Gastroesophageal sphincter (tissue), 4 donors: ENCODE measurements at regions not wholly inside any gene's neighbourhood (a gene's known extent, or its start where the extent isn't known, plus 50 kb on each side); places are given as distances from the start of the nearest gene placed in this dataset.

Source experiments
- ATAC-seq: fragments of 150-250 bp; one replicate; pipeline ENCODE4 v1.9.1; 2016; ENCODE audit warnings: mild to moderate bottlenecking, moderate library complexity
- H3K27ac ChIP-seq, 4 donors: fragments of 200-600 bp; sonication (generic) in 3 of 4; 1 replicate in 3 of 4; 2 replicates in 1 of 4; pipeline ENCODE4 v1.5.1; 2016 to 2019
- H3K27me3 ChIP-seq: fragments of 200-600 bp; sonication (generic); one replicate; pipeline ENCODE4 v1.5.1; 2019
- H3K36me3 ChIP-seq, 2 donors: fragments of 200-600 bp; sonication (generic); one replicate each; pipeline ENCODE4 v1.5.1; 2019; ENCODE audit warnings: control low read depth in 1 of 2
- H3K4me1 ChIP-seq, 3 donors: fragments of 200-600 bp; sonication (generic); 1 replicate in 2 of 3; 2 replicates in 1 of 3; pipeline ENCODE4 v1.5.1; 2016 to 2019; ENCODE audit warnings: control low read depth in 2 of 3
- H3K4me3 ChIP-seq, 2 donors: fragments of 200-600 bp; sonication (generic); one replicate each; pipeline ENCODE4 v1.5.1; 2019; ENCODE audit warnings: mild to moderate bottlenecking in 1 of 2, moderate library complexity in 1 of 2
- H3K9me3 ChIP-seq, 3 donors: fragments of 200-600 bp; sonication (generic); one replicate each; pipeline ENCODE4 v1.5.1; 2017 to 2019; ENCODE audit warnings: control low read depth in 2 of 3
- CTCF ChIP-seq, 4 experiments: fragments of 200-600 bp in 2 of 4; fragments of 450-650 bp in 2 of 4; sonication (generic) in 1 of 4; IDR thresholded peaks; one replicate each; pipeline ENCODE4 v1.5.1; 2017 to 2019; ENCODE audit warnings: antibody characterized with exemption in 4 of 4, mild to moderate bottlenecking in 2 of 4, moderate library complexity in 2 of 4
- EP300 ChIP-seq: sonication (generic); formaldehyde crosslinking; IDR thresholded peaks from one replicate; pipeline ENCODE4 v1.6.1; 2017; ENCODE audit warnings: antibody characterized with exemption, mild to moderate bottlenecking
- POLR2A ChIP-seq, 2 donors: fragments of 450-650 bp; IDR thresholded peaks; one replicate each; pipeline ENCODE4 v1.6.1; 2017; ENCODE audit warnings: antibody characterized with exemption in 2 of 2, mild to moderate bottlenecking in 2 of 2, moderate library complexity in 1 of 2
- POLR2AphosphoS5 ChIP-seq: sonication (generic); formaldehyde crosslinking; IDR thresholded peaks from one replicate; pipeline ENCODE4 v1.6.1; 2017; ENCODE audit warnings: antibody characterized with exemption
- WGBS, 2 donors: methylation state at CpG; one replicate each; pipeline ENCODE4 v1.1.5; 2018; ENCODE audit warnings: low coverage in 1 of 2; 5-methylcytosine and 5-hydroxymethylcytosine counted together

GRCh38 chr14:106679776-106680175, 1153.4 kb downstream of the TMEM121 start:
- Histone ChIP-seq H3K36me3 (no peaks in the 10 kb centered on the region), H3K27me3 (peaks cover 48% of the 10 kb centered on the region), H3K4me1 (no peaks in the 10 kb centered on the region), H3K27ac (no peak overlapping the region), H3K9me3 (no peaks in the 10 kb centered on the region), H3K4me3 (no peak overlapping the region)
- 49 to 56% methylated on average over 5 of the region's 5 CpGs for WGBS, 2 donors
- no peak for ATAC-seq
- TF ChIP-seq EP300 (no peak), CTCF (IDR thresholded peaks at IDR 0.05) (no peak), POLR2AphosphoS5 (no peak), POLR2A (IDR thresholded peaks at IDR 0.05) (no peak)

GRCh38 chr14:106681161-106681560, 1154.8 kb downstream of the TMEM121 start:
- H3K9me3 ChIP-seq, result no peaks in the 10 kb centered on the region
- H3K36me3 ChIP-seq, result no peaks in the 10 kb centered on the region
- H3K27ac ChIP-seq, result no peak overlapping the region
- TF ChIP-seq POLR2A (IDR thresholded peaks at IDR 0.05) (no peak), EP300 (no peak), CTCF (IDR thresholded peaks at IDR 0.05) (no peak), POLR2AphosphoS5 (no peak)
- no peak overlapping the region for H3K4me3 ChIP-seq
- H3K27me3 ChIP-seq, result peaks cover 47% of the 10 kb centered on the region
- H3K4me1 ChIP-seq, result no peaks in the 10 kb centered on the region
- 73% methylated on average over 5 to 8 of the region's 8 CpGs for WGBS, 2 donors
- no peak for ATAC-seq

DNA sequence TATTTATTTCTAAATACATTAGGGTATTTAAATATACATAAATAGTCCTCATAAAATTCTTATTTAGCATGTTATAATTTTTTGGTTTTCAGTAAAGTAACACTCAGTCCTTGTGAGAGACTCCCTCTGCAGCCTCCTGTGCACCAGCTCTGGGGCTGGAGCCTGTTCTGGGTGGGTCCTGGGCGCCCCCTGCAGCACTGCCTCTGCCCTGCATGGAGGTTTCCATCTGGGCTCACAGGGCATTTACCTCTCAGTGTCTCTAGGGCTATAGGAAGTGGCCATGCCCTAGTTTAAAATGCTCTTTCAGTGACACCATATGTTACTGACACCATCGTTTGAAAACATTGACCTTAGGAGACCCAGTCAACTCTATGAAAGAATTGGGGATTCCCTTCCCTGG, 1155.2 kb downstream of the TMEM121 start:
- H3K36me3 ChIP-seq, result no peaks in the 10 kb centered on the region
- no peak overlapping the region for H3K27ac ChIP-seq
- TF ChIP-seq POLR2A (IDR thresholded peaks at IDR 0.05) (no peak), POLR2AphosphoS5 (no peak), CTCF (IDR thresholded peaks at IDR 0.05) (no peak), EP300 (no peak)
- H3K4me3 ChIP-seq, result no peak overlapping the region
- no peaks in the 10 kb centered on the region for H3K9me3 ChIP-seq
- H3K4me1 ChIP-seq, result no peaks in the 10 kb centered on the region
- 43 to 86% methylated on average over 1 to 2 of the region's 2 CpGs for WGBS, 2 donors
- peaks cover 51% of the 10 kb centered on the region for H3K27me3 ChIP-seq
- no peak for ATAC-seq

DNA sequence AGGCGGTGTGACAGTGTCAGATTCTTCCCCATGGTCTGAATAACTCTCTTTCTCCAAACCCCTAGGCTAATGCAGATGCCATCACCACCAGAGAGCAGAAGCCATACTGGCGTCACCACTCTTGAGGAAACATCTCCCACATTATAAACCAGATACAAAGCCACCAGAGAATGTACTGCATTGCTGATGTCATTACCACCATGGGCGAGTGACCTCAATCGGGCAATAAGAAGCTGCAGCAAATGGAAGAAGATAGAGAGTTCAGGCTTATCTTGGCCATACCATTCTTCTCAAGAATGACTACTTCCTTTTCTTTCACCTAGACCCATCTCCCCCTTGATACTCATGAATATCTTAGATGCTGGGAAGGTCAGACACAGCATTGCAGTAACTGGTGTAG, 1157.2 kb downstream of the TMEM121 start:
- Histone ChIP-seq H3K9me3 (no peaks in the 10 kb centered on the region), H3K27ac (no peak overlapping the region), H3K27me3 (peaks cover 57% of the 10 kb centered on the region), H3K4me1 (no peaks in the 10 kb centered on the region), H3K4me3 (no peak overlapping the region), H3K36me3 (no peaks in the 10 kb centered on the region)
- TF ChIP-seq EP300, result no peak
- no peak for TF ChIP-seq CTCF (IDR thresholded peaks at IDR 0.05)
- TF ChIP-seq POLR2A (IDR thresholded peaks at IDR 0.05), result no peak
- TF ChIP-seq POLR2AphosphoS5, result no peak
- no peak for ATAC-seq
- WGBS, 2 donors, result 56 to 73% methylated on average over 4 of the region's 4 CpGs

GRCh38 chr14:106686533-106686932, 1160.2 kb downstream of the TMEM121 start:
- H3K4me1 ChIP-seq, result no peaks in the 10 kb centered on the region
- H3K9me3 ChIP-seq, result no peaks in the 10 kb centered on the region
- H3K4me3 ChIP-seq, result no peak overlapping the region
- 64 to 68% methylated on average over 5 of the region's 5 CpGs for WGBS, 2 donors
- peaks cover 42% of the 10 kb centered on the region for H3K27me3 ChIP-seq
- H3K36me3 ChIP-seq, result no peaks in the 10 kb centered on the region
- H3K27ac ChIP-seq, result no peak overlapping the region
- ATAC-seq, result no peak
- TF ChIP-seq POLR2AphosphoS5, result no peak
- no peak for TF ChIP-seq CTCF (IDR thresholded peaks at IDR 0.05)
- no peak for TF ChIP-seq EP300
- TF ChIP-seq POLR2A (IDR thresholded peaks at IDR 0.05), result no peak
